OCI-LY7 (cell line): ENCODE measurements at regions not wholly inside any gene's neighbourhood (a gene's known extent, or its start where the extent isn't known, plus 50 kb on each side); places are given as distances from the start of the nearest gene placed in this dataset.

ENCODE experiments used
- BruUV-seq: library from RNA; stranded (reverse); fragments of 400-500 nt; replicated peaks from 2 replicates; lab custom pipeline; 2021; lab: Mats Ljungman, UMichigan
- CTCF ChIA-PET: fragments of 300-600 bp; sonication (Branson Sonifier 250); formaldehyde crosslinking; loops from one replicate; lab custom pipeline; 2022; ENCODE audit warnings: antibody characterized with exemption; ENCODE audit not compliant: unreplicated experiment; lab: Charles Lee
- POLR2A ChIA-PET: fragments of 300-600 bp; sonication (Branson Sonifier 250); formaldehyde crosslinking; loops from one replicate; lab custom pipeline; 2022; ENCODE audit warnings: antibody characterized with exemption; lab: Charles Lee
- DNase-seq: peaks from one replicate; pipeline ENCODE4 v3.0.0-alpha.2; 2015; ENCODE audit warnings: low spot score
- H2AFZ ChIP-seq: fragments of 200-600 bp; sonication (generic), shearing (Covaris generic); 2 replicates; pipeline ENCODE4 v1.6.1; 2014; ENCODE audit warnings: mild to moderate bottlenecking, antibody characterized with exemption, low read length, moderate library complexity
- H3K27ac ChIP-seq: fragments of 200-600 bp; sonication (generic); 2 replicates; pipeline ENCODE4 v1.5.1; 2014; ENCODE audit warnings: mixed run types, low read depth, mild to moderate bottlenecking, moderate library complexity, low read length, inconsistent platforms; ENCODE audit not compliant: poor library complexity, severe bottlenecking
- H3K36me3 ChIP-seq: fragments of 200-600 bp; sonication (generic); 2 replicates; pipeline ENCODE4 v1.6.1; 2014; ENCODE audit warnings: mild to moderate bottlenecking, antibody characterized with exemption, low read length, moderate library complexity, mixed read lengths; ENCODE audit not compliant: insufficient read depth
- H3K4me1 ChIP-seq: fragments of 200-600 bp; sonication (generic); 2 replicates; pipeline ENCODE4 v1.5.1; 2014; ENCODE audit warnings: mild to moderate bottlenecking, low read length; ENCODE audit not compliant: insufficient read depth, poor library complexity, severe bottlenecking
- H3K4me2 ChIP-seq: fragments of 200-600 bp; sonication (generic); 2 replicates; pipeline ENCODE4 v1.6.1; 2014; ENCODE audit warnings: mild to moderate bottlenecking, low read length
- H3K4me3 ChIP-seq: fragments of 200-600 bp; sonication (generic); 2 replicates; pipeline ENCODE4 v1.5.1; 2014; ENCODE audit warnings: mild to moderate bottlenecking, low read depth, low read length; ENCODE audit not compliant: poor library complexity, severe bottlenecking
- H3K79me2 ChIP-seq: fragments of 200-600 bp; sonication (generic); 2 replicates; pipeline ENCODE4 v1.6.1; 2016; ENCODE audit warnings: low read depth, mild to moderate bottlenecking, low read length, moderate library complexity, mixed read lengths; ENCODE audit not compliant: insufficient read depth
- H3K9me2 ChIP-seq: fragments of 200-600 bp; sonication (generic); 2 replicates; pipeline ENCODE4 v1.6.1; 2016; ENCODE audit warnings: mild to moderate bottlenecking, low read length, mixed read lengths; ENCODE audit not compliant: insufficient read depth
- H3K9me3 ChIP-seq: fragments of 200-600 bp; sonication (generic); 2 replicates; pipeline ENCODE4 v1.6.1; 2014; ENCODE audit warnings: mild to moderate bottlenecking, mixed run types, low read length, mixed read lengths
- H4K20me1 ChIP-seq: fragments of 200-600 bp; sonication (generic); 2 replicates; pipeline ENCODE4 v1.6.1; 2014; ENCODE audit warnings: mild to moderate bottlenecking, antibody characterized with exemption, low read length, moderate library complexity, mixed read lengths; ENCODE audit not compliant: insufficient read depth
- EZH2phosphoT487 ChIP-seq: fragments of 200-600 bp; sonication (generic); IDR thresholded peaks from 2 replicates; pipeline ENCODE4 v1.6.1; 2018; ENCODE audit warnings: low read depth, borderline replicate concordance, mild to moderate bottlenecking, mixed run types, antibody characterized with exemption, low read length, moderate library complexity, mixed read lengths
- intact Hi-C: fragments of 100-400 bp; cut with micrococcal nuclease; formaldehyde crosslinking; loops from one replicate; pipeline ENCODE4 v1.10.0; 2022; ENCODE audit not compliant: unreplicated experiment
- TF ChIP-seq, protein P1 (sequence below): fragments of 200-600 bp; sonication (generic); conservative IDR thresholded peaks from 2 replicates; pipeline ENCODE4 v1.5.1; 2014; ENCODE audit warnings: mild to moderate bottlenecking, antibody characterized with exemption, low read length, moderate library complexity, mixed read lengths

- no peak overlapping the region for H3K4me3 ChIP-seq
- no peaks in the 10 kb centered on the region for H3K36me3 ChIP-seq
- intact Hi-C loops = no loop called here
- H3K27ac ChIP-seq = no peak overlapping the region
- H3K9me3 ChIP-seq = no peaks in the 10 kb centered on the region
- no TSS peak for BruUV-seq
- no peak overlapping the region for H3K4me2 ChIP-seq
- H3K4me1 ChIP-seq = no peaks in the 10 kb centered on the region
- CTCF ChIA-PET = no interaction called here
- no peaks in the 10 kb centered on the region for H3K9me2 ChIP-seq
- no peak overlapping the region for H2AFZ ChIP-seq
- POLR2A ChIA-PET = no interaction called here
- H4K20me1 ChIP-seq = no peaks in the 10 kb centered on the region
- no peaks in the 10 kb centered on the region for H3K79me2 ChIP-seq
- TF ChIP-seq, protein P1, sequence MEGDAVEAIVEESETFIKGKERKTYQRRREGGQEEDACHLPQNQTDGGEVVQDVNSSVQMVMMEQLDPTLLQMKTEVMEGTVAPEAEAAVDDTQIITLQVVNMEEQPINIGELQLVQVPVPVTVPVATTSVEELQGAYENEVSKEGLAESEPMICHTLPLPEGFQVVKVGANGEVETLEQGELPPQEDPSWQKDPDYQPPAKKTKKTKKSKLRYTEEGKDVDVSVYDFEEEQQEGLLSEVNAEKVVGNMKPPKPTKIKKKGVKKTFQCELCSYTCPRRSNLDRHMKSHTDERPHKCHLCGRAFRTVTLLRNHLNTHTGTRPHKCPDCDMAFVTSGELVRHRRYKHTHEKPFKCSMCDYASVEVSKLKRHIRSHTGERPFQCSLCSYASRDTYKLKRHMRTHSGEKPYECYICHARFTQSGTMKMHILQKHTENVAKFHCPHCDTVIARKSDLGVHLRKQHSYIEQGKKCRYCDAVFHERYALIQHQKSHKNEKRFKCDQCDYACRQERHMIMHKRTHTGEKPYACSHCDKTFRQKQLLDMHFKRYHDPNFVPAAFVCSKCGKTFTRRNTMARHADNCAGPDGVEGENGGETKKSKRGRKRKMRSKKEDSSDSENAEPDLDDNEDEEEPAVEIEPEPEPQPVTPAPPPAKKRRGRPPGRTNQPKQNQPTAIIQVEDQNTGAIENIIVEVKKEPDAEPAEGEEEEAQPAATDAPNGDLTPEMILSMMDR = no peak
- no peak for TF ChIP-seq EZH2phosphoT487
- no peak for DNase-seq
These were observed 271.3 kb downstream of the MREG start for GRCh38 chr2:215742021-215742420.

DNA sequence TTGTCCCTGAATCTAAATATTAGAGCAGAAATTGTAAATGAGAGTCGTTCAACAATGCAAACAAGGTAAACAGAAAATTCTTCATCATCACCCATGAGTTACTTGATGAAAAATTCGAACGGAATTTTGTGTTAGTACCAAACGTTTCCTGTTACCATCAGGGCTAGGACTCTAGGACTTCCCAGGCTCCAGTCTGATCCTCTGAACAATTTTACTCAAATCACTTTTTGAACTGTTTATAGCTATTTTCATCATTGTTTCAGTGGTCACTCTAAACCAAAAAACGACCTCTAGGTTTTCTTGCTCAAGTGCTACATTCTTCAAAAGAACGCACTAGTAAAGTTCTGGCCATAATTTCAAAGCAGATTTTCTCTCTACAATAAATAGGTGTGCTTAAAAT, 273.3 kb downstream of the MREG start:
- no peak for DNase-seq
- TF ChIP-seq, protein P1 = no peak
- TF ChIP-seq EZH2phosphoT487 = no peak
- POLR2A ChIA-PET = interaction anchor here (0.6 to 1.3 kb wide), 2 partner anchors 9 to 56 kb away, joined by 3 to 5 read pairs; no protein-coding TSS in a partner anchor
- no peaks in the 10 kb centered on the region for H3K9me3 ChIP-seq
- H3K4me1 ChIP-seq = no peaks in the 10 kb centered on the region
- intact Hi-C loops = no loop called here
- no peaks in the 10 kb centered on the region for H4K20me1 ChIP-seq
- CTCF ChIA-PET = no interaction called here
- no peak overlapping the region for H2AFZ ChIP-seq
- no peak overlapping the region for H3K4me2 ChIP-seq
- no peak overlapping the region for H3K4me3 ChIP-seq
- no peak overlapping the region for H3K27ac ChIP-seq
- H3K79me2 ChIP-seq = no peaks in the 10 kb centered on the region
- H3K36me3 ChIP-seq = no peaks in the 10 kb centered on the region
- no TSS peak for BruUV-seq
- H3K9me2 ChIP-seq = no peaks in the 10 kb centered on the region

GRCh38 chr2:215738351-215738750, 275.0 kb downstream of the MREG start:
- TF ChIP-seq, protein P1 = no peak
- Histone ChIP-seq H3K27ac (no peak overlapping the region), H3K4me2 (no peak overlapping the region), H3K36me3 (no peaks in the 10 kb centered on the region), H2AFZ (no peak overlapping the region), H4K20me1 (no peaks in the 10 kb centered on the region), H3K9me2 (no peaks in the 10 kb centered on the region), H3K4me3 (no peak overlapping the region), H3K4me1 (no peaks in the 10 kb centered on the region), H3K79me2 (no peaks in the 10 kb centered on the region), H3K9me3 (no peaks in the 10 kb centered on the region)
- BruUV-seq = no TSS peak
- intact Hi-C loops = no loop called here
- no peak for DNase-seq
- ChIA-PET POLR2A (interaction anchor here (0.6 kb wide), 2 partner anchors 13 to 149 kb away, joined by 3 to 4 read pairs; no protein-coding TSS in a partner anchor), CTCF (no interaction called here)
